OCI-LY7 (cell line): ENCODE measurements at regions not wholly inside any gene's neighbourhood (a gene's known extent, or its start where the extent isn't known, plus 50 kb on each side); places are given as distances from the start of the nearest gene placed in this dataset.

Experiments used
- CTCF ChIP-seq: fragments of 200-600 bp; sonication (generic); conservative IDR thresholded peaks from 2 replicates; pipeline ENCODE4 v1.5.1; 2014; ENCODE audit warnings: mild to moderate bottlenecking, antibody characterized with exemption, low read length, moderate library complexity, mixed read lengths
- EZH2phosphoT487 ChIP-seq: fragments of 200-600 bp; sonication (generic); IDR thresholded peaks from 2 replicates; pipeline ENCODE4 v1.6.1; 2018; ENCODE audit warnings: low read depth, borderline replicate concordance, mild to moderate bottlenecking, mixed run types, antibody characterized with exemption, low read length, moderate library complexity, mixed read lengths

- no peak for TF ChIP-seq CTCF
- no peak for TF ChIP-seq EZH2phosphoT487
Observed at GRCh38 chr1:58220836-58221472, 325.6 kb downstream of the OMA1 start.
